ENCODE measurements at regions not wholly inside any gene's neighbourhood (a gene's known extent, or its start where the extent isn't known, plus 50 kb on each side); places are given as distances from the start of the nearest gene placed in this dataset.

GRCh38 chr10:43746906-43747305 is 98.2 kb upstream of the ZNF32 start:
- DNase-seq (ENCODE audit: low read depth): no peak

GRCh38 chr10:43739161-43739560 is 90.5 kb upstream of the ZNF32 start:
- no peak for DNase-seq (ENCODE audit: low read depth)

GRCh38 chr10:43737003-43737402 is 88.3 kb upstream of the ZNF32 start:
- no peak for DNase-seq (ENCODE audit: low read depth)

- peak; percentile 24 for DNase-seq (ENCODE audit: low read depth)
Observed at GRCh38 chr10:43735907-43736306, 87.2 kb upstream of the ZNF32 start.

- DNase-seq (ENCODE audit: low read depth): no peak
Observed at GRCh38 chr10:43734716-43735115, 86.0 kb upstream of the ZNF32 start.

DNA sequence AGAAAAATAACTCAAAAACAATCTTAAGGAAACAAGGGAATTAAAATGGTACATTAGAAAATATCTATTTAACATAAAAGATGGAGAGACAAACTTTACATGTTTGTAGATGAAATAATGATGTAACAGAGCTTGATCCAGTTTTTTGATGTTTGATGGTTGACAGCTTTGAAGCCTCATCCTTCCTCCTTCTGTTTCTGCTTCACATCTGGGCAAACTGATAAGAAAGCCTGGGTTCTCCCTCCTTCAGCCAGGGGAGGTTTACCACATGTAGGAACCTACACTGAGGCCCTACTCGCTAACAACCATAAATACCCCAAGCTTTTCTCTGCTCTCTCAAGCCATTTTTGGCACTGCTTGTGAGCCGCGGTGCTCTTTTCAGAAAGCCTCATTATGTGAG is 82.8 kb upstream of the ZNF32 start:
- DNase-seq (ENCODE audit: low read depth): no peak

DNA sequence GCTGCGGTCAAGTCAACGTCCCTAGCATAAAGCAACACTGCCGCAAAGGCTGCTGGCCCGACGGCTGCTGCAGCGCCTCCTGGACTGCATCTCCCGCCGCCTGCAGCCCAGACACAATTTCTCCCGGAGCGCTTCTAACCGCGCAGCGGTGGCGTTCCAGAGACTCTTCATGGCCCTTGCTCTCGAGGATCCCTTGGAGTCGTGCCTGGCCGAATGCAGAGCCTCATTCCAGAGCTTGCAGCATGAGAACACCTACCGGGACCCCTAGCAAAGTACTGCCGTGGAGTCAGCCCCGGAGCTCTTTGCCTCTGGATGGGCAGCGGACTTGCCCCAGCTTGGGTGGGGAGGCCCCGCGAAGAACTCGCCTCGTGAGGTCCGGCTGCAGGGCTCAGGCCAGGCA is 79.7 kb upstream of the ZNF32 start:
- DNase-seq (ENCODE audit: low read depth): no peak

DNA sequence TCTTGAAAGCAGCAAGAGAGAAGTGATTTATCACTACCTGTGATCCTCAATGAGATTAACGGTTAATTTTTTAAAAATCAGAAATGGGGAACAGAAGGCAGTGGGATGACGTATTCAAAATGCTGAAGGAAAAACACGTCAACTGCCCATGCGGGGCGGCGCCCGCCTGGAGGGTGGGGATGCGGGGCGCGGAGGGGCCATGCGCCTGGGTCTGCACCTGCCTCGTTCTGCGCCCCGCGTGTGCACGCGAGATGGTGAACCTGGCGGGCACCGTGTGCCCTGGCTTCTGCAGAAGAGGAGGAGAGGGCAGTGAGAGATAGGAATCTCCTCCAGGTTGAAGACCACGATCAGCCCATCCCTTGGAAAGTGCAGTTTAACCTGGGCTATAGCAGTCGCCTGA is 79.3 kb upstream of the ZNF32 start:
- DNase-seq (ENCODE audit: low read depth): no peak

- no peak for DNase-seq (ENCODE audit: low read depth)
Observed at GRCh38 chr10:43715334-43715733, 66.7 kb upstream of the ZNF32 start.

- DNase-seq (ENCODE audit: low read depth): no peak
Observed at GRCh38 chr10:43712821-43713584, 64.3 kb upstream of the ZNF32 start.

DNA sequence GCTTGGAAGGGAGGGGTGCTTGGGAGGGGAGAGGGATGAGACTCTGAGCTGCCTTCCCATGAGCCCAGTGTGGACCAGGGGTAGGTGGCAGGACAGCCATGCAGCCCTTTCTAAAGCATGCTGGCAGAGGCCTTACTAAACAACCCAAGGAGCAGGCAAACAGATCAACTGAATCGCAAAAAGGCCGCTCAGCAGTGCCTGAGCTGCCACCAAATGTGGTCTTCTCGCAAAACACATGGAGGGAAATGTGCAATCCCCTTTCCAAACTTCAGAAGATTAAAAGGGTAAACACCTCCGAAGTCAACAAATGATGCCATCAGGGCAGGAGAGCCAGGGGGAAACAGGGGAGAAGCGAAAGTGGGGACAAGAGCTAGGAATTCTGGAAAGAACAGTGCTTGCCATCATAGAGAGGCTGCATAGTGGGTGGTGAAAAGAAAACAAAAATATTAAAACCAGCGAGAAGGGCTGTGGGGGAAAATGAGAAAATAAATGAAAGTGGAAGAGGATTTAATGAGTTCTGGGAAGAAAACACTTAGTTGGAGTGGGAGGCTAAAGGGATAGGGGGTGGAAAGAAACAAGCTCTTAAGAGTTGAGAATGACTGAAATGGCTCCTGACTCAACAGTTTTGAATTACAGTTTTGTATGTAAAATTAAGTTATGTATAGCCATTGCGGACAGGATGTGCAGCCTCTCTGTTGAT is 62.2 kb upstream of the ZNF32 start:
- no peak for DNase-seq (ENCODE audit: low read depth)

DNA sequence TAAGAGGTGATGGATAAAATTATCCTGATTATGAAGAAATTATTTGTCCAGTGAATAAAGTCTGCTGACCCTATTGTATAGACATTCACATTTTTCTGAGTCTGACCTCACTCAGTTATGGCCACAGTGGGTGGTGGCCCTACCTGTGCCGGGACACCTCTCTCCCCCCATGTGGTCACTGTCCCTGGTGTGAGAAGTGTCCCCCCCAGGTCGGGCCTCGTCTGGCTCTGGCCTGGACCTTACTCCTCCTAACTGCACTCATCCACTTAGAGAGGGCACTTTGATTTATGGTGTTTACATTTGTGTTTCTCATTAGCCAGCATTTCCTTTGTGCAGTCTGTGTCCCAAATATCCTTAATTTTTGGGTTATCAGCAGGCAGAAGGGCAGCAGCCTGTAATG is 59.6 kb upstream of the ZNF32 start:
- peak; percentile 21 for DNase-seq (ENCODE audit: low read depth)

GRCh38 chr10:43707770-43708169 is 59.1 kb upstream of the ZNF32 start:
- DNase-seq (ENCODE audit: low read depth): no peak

DNA sequence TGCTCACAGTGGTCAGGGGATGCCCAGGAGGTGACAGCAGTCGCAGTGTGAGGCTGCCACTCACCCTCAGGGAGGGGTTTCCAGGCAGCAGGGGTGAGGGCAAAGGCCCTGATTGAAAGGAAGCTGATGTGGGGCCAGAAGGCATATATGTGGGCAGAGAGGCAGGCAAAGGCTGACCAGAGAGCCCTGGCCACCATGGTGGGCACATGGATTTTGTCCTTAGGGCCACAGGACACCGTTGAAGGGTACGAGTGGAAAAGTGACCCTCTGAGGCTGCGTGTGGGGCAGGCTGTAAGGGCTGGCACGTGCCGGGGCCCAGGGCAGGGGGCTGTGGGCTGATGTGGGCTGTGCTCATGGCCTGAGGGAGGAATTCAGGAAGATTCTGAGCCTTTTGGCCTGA is 57.5 kb upstream of the ZNF32 start:
- DNase-seq (ENCODE audit: low read depth): no peak

DNA sequence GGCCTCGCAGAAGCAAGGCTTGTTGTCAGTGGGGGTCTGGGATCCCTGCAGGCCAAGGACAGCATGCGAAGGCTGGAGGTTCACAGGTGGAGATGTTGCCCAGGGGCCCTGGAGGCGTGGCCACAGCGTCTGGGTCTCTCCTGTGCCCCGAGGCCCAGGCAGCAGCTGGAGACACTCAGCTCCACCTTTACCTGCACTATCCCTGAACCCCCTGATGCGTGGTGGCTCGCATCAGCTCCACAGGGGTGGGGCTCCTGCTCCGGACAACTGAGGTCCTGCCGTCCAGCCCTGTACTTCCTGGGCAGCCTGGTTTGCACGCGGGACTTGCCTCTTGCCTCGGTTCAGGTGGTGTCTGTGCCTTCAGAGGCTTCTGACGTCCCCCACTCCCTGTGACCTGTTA is 54.6 kb upstream of the ZNF32 start:
- no peak for DNase-seq (ENCODE audit: low read depth)

DNA sequence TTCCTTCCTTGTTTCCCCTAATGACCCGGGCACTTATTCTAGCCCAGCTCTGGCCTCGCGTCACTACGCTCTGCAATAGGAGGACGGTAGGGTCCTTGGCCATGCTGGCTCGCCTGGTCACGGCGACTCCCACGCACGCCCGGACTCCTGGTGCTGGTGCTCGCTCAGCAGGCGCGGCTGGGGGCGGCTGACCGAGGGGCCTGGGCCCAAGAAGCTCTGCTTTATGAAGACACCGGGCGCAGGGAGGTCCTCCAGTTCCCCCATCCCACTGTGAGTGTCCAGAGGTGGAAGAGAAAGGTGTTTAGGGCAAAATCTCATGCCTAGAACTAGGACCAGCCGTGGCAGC is 54.2 kb upstream of the ZNF32 start:
- no peak for DNase-seq (ENCODE audit: low read depth)

DNA sequence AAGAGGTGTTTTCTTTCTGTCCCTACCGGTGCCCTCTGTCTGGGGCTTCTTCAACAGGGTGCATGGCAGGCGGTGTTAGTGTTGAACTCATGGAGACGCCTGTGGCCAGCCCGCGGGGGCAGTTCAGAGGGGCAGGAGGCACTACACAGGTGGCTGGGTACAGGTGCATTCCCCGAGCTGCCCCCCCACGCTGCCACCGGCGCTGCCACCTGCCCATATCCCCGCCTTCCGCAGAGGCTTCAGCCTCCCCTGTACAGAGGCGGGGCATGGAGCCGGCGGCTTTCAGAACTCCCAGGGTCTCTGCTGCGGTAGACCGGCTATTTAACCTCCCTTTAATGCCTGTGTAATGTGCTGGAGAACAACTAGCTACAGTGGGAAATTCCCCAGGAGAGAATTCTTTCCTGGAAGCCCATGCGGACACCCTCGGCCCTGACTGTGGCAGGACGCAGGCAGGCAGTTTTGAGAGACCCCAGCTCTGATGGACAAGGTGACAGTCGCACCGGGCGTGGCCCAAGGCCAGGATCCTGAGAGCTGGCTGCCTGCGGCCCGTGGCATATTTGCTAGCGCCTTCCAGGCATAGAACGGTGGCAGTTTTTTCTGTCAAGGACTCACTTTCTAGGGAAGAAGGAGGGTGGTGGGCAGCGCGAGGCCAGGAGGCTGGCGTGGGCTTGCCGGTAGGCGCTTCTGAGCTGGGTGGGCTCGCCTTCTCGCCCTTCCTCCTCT is 53.7 kb upstream of the ZNF32 start:
- no peak for DNase-seq (ENCODE audit: low read depth)

DNA sequence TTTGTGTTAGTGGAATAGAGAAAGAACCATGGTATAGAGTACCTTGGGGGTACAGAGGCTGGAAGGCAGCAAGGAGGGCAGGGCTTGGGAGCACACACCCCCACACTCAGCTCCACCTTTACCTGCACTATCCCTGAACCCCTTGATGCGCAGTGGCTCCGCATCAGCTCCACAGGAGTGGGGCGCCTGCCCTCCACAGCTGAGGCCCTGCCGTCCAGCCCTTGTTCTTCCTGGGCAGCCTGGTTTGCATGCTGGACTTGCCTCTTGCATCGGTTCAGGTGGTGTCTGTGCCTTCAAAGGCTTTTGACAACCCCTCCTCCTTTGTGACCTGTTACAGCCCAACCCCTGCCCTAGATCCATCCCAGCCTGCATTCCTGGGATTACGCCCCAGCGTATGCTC is 52.6 kb upstream of the ZNF32 start:
- DNase-seq (ENCODE audit: low read depth): no peak

DNA sequence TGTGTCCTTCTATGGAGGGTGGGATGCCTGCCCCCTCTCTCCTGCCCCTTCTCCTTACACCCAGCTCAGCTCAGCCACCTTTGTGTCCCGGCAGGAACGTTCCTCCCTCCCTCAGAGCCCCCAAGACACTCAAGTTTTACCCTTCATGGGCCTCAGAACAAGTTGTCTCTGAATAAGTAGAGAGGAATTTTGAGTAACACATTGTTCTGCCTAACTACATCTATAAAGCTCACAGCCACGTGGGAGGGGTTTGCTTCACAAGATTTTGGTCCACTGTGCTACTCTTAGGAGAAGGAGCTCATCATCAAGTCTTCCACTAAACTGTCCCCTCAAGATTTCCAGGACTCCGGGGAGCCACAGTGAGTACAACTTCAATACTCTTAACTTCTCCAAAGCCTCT is 51.6 kb upstream of the ZNF32 start:
- DNase-seq (ENCODE audit: low read depth): peak; percentile 24

- DNase-seq (ENCODE audit: low read depth): no peak
Observed at GRCh38 chr10:43699516-43699915, 50.8 kb upstream of the ZNF32 start.

All from M059J (cell line).